Lower leg skin (tissue), 3 donors: ENCODE measurements at regions not wholly inside any gene's neighbourhood (a gene's known extent, or its start where the extent isn't known, plus 50 kb on each side); places are given as distances from the start of the nearest gene placed in this dataset.

Experiments
- POLR2A ChIP-seq, 2 donors: fragments of 450-650 bp; IDR thresholded peaks; one replicate each; pipeline ENCODE4 v1.6.1; 2016 to 2017; ENCODE audit warnings: antibody characterized with exemption in 2 of 2, mild to moderate bottlenecking in 1 of 2, moderate library complexity in 1 of 2
- TF ChIP-seq, protein P1 (sequence below), 3 donors: fragments of 450-650 bp; IDR thresholded peaks; one replicate each; pipeline ENCODE4 v1.5.1; 2016; ENCODE audit warnings: antibody characterized with exemption in 3 of 3, mild to moderate bottlenecking in 3 of 3, moderate library complexity in 2 of 3

DNA sequence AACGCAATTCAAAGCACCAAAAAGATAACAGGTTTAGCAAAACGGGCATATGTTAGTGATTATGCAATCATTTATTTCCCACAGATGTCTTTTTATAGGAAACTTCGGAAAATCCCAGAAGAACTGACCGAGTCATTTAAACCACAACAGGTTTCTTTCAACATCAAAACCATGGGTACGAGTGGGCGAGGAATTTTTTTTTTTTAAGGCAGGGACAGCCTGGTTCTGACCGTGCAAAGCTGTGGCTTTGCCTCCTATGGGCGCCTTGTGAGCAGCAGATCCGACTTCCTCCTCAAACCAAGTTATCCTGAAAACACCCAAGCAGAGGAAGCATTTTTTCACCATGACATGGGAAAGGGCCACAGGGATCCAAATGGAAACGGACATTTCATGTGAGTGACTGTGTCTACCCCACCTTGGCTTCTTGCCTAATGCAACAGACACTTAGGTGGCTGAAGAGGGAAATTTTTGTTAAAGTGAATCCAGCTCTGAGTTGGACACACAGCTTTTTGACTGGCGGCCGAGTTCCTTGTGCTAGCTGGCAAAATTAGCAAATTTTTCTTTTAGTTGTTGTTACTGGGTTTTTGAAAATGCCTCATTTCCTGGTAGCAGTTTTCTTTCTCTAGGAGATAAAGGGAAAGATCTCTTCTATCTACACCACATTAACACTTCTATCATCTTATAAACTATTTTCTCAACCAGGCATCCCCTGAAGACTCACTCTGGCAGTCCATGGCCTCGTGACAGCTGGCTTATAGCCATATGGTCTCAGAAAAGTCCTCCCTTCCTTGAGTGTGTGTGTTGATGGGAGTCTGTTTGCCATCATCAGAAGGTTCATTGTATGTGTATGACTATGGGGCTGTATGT is 487.4 kb upstream of the ZEB2 start:
- TF ChIP-seq, protein P1, sequence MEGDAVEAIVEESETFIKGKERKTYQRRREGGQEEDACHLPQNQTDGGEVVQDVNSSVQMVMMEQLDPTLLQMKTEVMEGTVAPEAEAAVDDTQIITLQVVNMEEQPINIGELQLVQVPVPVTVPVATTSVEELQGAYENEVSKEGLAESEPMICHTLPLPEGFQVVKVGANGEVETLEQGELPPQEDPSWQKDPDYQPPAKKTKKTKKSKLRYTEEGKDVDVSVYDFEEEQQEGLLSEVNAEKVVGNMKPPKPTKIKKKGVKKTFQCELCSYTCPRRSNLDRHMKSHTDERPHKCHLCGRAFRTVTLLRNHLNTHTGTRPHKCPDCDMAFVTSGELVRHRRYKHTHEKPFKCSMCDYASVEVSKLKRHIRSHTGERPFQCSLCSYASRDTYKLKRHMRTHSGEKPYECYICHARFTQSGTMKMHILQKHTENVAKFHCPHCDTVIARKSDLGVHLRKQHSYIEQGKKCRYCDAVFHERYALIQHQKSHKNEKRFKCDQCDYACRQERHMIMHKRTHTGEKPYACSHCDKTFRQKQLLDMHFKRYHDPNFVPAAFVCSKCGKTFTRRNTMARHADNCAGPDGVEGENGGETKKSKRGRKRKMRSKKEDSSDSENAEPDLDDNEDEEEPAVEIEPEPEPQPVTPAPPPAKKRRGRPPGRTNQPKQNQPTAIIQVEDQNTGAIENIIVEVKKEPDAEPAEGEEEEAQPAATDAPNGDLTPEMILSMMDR (IDR thresholded peaks at IDR 0.05): no peak
- TF ChIP-seq POLR2A (IDR thresholded peaks at IDR 0.05): no peak
